NCI-H748 (cell line): ENCODE measurements at regions not wholly inside any gene's neighbourhood (a gene's known extent, or its start where the extent isn't known, plus 50 kb on each side); places are given as distances from the start of the nearest gene placed in this dataset.

ENCODE experiments used
- DNase-seq: peaks from one replicate; lab custom pipeline; 2025; ENCODE audit not compliant: unreplicated experiment; lab: John Stamatoyannopoulos, UW

GRCh38 chr1:79448426-79448825 is 441.9 kb upstream of the ADGRL4 start:
- no peak for DNase-seq

- DNase-seq, result no peak
Observed at GRCh38 chr1:79441238-79441637, 434.7 kb upstream of the ADGRL4 start.

- no peak for DNase-seq
Observed at GRCh38 chr1:79437540-79437939, 431.0 kb upstream of the ADGRL4 start.

- no peak for DNase-seq
Observed at GRCh38 chr1:79431340-79431739, 424.8 kb upstream of the ADGRL4 start.

GRCh38 chr1:79430437-79430836 is 423.9 kb upstream of the ADGRL4 start:
- DNase-seq, result no peak

GRCh38 chr1:79422726-79423125 is 416.2 kb upstream of the ADGRL4 start:
- peak; percentile 72 for DNase-seq

- DNase-seq, result peak; percentile 83
Observed at GRCh38 chr1:79398501-79398900, 392.0 kb upstream of the ADGRL4 start.

- DNase-seq, result no peak
Observed at GRCh38 chr1:79396901-79397300, 390.4 kb upstream of the ADGRL4 start.

GRCh38 chr1:79388694-79389361 is 382.3 kb upstream of the ADGRL4 start:
- DNase-seq, result no peak

- DNase-seq, result no peak
Observed at GRCh38 chr1:79386730-79387129, 380.2 kb upstream of the ADGRL4 start.

GRCh38 chr1:79380078-79380477 is 373.5 kb upstream of the ADGRL4 start:
- DNase-seq, result peak; percentile 17

- peak; percentile 10 for DNase-seq
Observed at GRCh38 chr1:79376106-79376505, 369.6 kb upstream of the ADGRL4 start.

- peak; percentile 45 for DNase-seq
Observed at GRCh38 chr1:79375352-79375751, 368.8 kb upstream of the ADGRL4 start.

GRCh38 chr1:79374397-79374796 is 367.9 kb upstream of the ADGRL4 start:
- peak; percentile 15 for DNase-seq

- DNase-seq, result peak; percentile 76
Observed at GRCh38 chr1:79373481-79374125, 367.1 kb upstream of the ADGRL4 start.

- DNase-seq, result no peak
Observed at GRCh38 chr1:79371802-79372201, 365.3 kb upstream of the ADGRL4 start.

GRCh38 chr1:79369091-79369490 is 362.6 kb upstream of the ADGRL4 start:
- no peak for DNase-seq

- DNase-seq, result no peak
Observed at GRCh38 chr1:79364896-79365295, 358.4 kb upstream of the ADGRL4 start.

GRCh38 chr1:79363430-79363829 is 356.9 kb upstream of the ADGRL4 start:
- peak; percentile 97 for DNase-seq

- DNase-seq, result peak; percentile 64
Observed at GRCh38 chr1:79362470-79362869, 355.9 kb upstream of the ADGRL4 start.

GRCh38 chr1:79355090-79355489 is 348.6 kb upstream of the ADGRL4 start:
- DNase-seq, result no peak

GRCh38 chr1:79353224-79353623 is 346.7 kb upstream of the ADGRL4 start:
- DNase-seq, result peak; percentile 47

GRCh38 chr1:79326875-79327274 is 320.3 kb upstream of the ADGRL4 start:
- DNase-seq, result no peak
